Naive thymus-derived CD4-positive, alpha-beta T cell (primary cell): ENCODE measurements at regions not wholly inside any gene's neighbourhood (a gene's known extent, or its start where the extent isn't known, plus 50 kb on each side); places are given as distances from the start of the nearest gene placed in this dataset.

Experiments used
- ATAC-seq: fragments of 150-1000 bp; cut with Tn5 transposase; 2 replicates; pipeline ENCODE4 v1.10.0; 2021; ENCODE audit warnings: mild to moderate bottlenecking, moderate library complexity
- CTCF ChIA-PET: fragments of 350-600 bp; sonication (Branson Sonifier 250); formaldehyde crosslinking; loops from one replicate; lab custom pipeline; 2021; ENCODE audit warnings: antibody characterized with exemption; lab: Charles Lee
- POLR2A ChIA-PET: fragments of 350-600 bp; sonication (Branson Sonifier 250); formaldehyde crosslinking; loops from one replicate; lab custom pipeline; 2021; ENCODE audit warnings: antibody characterized with exemption, inconsistent platforms; lab: Charles Lee
- DNase-seq, 9 donors: peaks; one replicate each; pipeline versions ENCODE4 v3.0.0 to v3.0.0-alpha.2; 2020 to 2022; ENCODE audit warnings: mixed read lengths in 1 of 9
- H3K27ac ChIP-seq: one replicate; pipeline ENCODE4 v1.7.0; 2013; ENCODE audit warnings: mild to moderate bottlenecking, low read depth, low read length, moderate library complexity
- H3K27me3 ChIP-seq, 2 donors: one replicate each; pipeline ENCODE4 v1.7.0; 2013; ENCODE audit warnings: low read length in 2 of 2, mild to moderate bottlenecking in 2 of 2, moderate library complexity in 2 of 2; ENCODE audit not compliant: control insufficient read depth in 2 of 2, insufficient read depth in 2 of 2
- H3K36me3 ChIP-seq, 3 experiments: 1 replicate in 2 of 3; 2 replicates in 1 of 3; pipeline ENCODE4 v1.7.0; 2013; ENCODE audit warnings: low read length in 3 of 3, mild to moderate bottlenecking in 3 of 3, moderate library complexity in 1 of 3; ENCODE audit not compliant: insufficient read depth in 3 of 3, control insufficient read depth in 2 of 3
- H3K4me1 ChIP-seq, 2 donors: one replicate each; pipeline ENCODE4 v1.7.0; 2013; ENCODE audit warnings: low read length in 2 of 2, mild to moderate bottlenecking in 2 of 2, moderate library complexity in 1 of 2; ENCODE audit not compliant: control insufficient read depth in 2 of 2, insufficient read depth in 2 of 2
- H3K4me3 ChIP-seq: 2 replicates; pipeline ENCODE4 v1.7.0; 2013; ENCODE audit warnings: mild to moderate bottlenecking, low read length
- H3K9me3 ChIP-seq, 3 experiments: 1 replicate in 2 of 3; 2 replicates in 1 of 3; pipeline ENCODE4 v1.7.0; 2013; ENCODE audit warnings: low read length in 3 of 3; ENCODE audit not compliant: control insufficient read depth in 2 of 3
- H3K27ac Mint-ChIP-seq, 9 donors: one replicate each; pipeline ENCODE4 v1.8.0; 2020 to 2022; ENCODE audit warnings: mixed read lengths in 9 of 9, mild to moderate bottlenecking in 8 of 9, moderate library complexity in 5 of 9, inconsistent platforms in 2 of 9
- H3K27me3 Mint-ChIP-seq, 5 donors: one replicate each; pipeline ENCODE4 v1.8.0; 2021 to 2022; ENCODE audit warnings: mixed read lengths in 5 of 5, mild to moderate bottlenecking in 1 of 5
- H3K36me3 Mint-ChIP-seq, 5 donors: one replicate each; pipeline ENCODE4 v1.8.0; 2020 to 2022; ENCODE audit warnings: mixed read lengths in 5 of 5, mild to moderate bottlenecking in 3 of 5, inconsistent platforms in 1 of 5
- H3K4me1 Mint-ChIP-seq, 7 donors: one replicate each; pipeline ENCODE4 v1.8.0; 2020 to 2022; ENCODE audit warnings: mixed read lengths in 7 of 7, mild to moderate bottlenecking in 3 of 7, inconsistent platforms in 1 of 7
- H3K4me3 Mint-ChIP-seq, 10 donors: one replicate each; pipeline ENCODE4 v1.8.0; 2020 to 2022; ENCODE audit warnings: mild to moderate bottlenecking in 10 of 10, mixed read lengths in 10 of 10, moderate library complexity in 6 of 10, inconsistent platforms in 2 of 10
- H3K9me3 Mint-ChIP-seq, 11 donors: one replicate each; pipeline ENCODE4 v1.8.0; 2020 to 2022; ENCODE audit warnings: mixed read lengths in 11 of 11, mild to moderate bottlenecking in 4 of 11, inconsistent platforms in 1 of 11, moderate library complexity in 1 of 11
- intact Hi-C, 2 donors: fragments of 100-400 bp; cut with micrococcal nuclease; formaldehyde crosslinking; loops; one replicate each; pipeline ENCODE4 v1.15.1; 2023

GRCh38 chr7:47074702-47075153 lies 507.2 kb downstream of the TNS3 start:
- peaks cover 0 to 9% (median 0%) of the 10 kb centered on the region in 5 donors for H3K27me3 Mint-ChIP-seq
- no peaks in the 10 kb centered on the region for H3K4me1 ChIP-seq
- H3K4me1 Mint-ChIP-seq, result no peaks in the 10 kb centered on the region
- ChIA-PET POLR2A (no interaction called here), CTCF (no interaction called here)
- no peak overlapping the region for H3K27ac ChIP-seq
- H3K9me3 ChIP-seq, result no peaks in the 10 kb centered on the region
- no peaks in the 10 kb centered on the region for H3K36me3 Mint-ChIP-seq
- ATAC-seq (no peak), DNase-seq (no peak)
- intact Hi-C loops, result no loop called here
- no peaks in the 10 kb centered on the region for H3K27me3 ChIP-seq
- no peak overlapping the region for H3K27ac Mint-ChIP-seq
- H3K36me3 ChIP-seq, result no peaks in the 10 kb centered on the region
- H3K4me3 Mint-ChIP-seq, result no peak overlapping the region
- H3K9me3 Mint-ChIP-seq, result peaks cover 0 to 2% (median 0%) of the 10 kb centered on the region in 11 donors
- H3K4me3 ChIP-seq, result no peak overlapping the region

GRCh38 chr7:47073284-47073683 lies 508.6 kb downstream of the TNS3 start:
- Histone ChIP-seq H3K4me3 (no peak overlapping the region), H3K9me3 (no peaks in the 10 kb centered on the region), H3K27me3 (no peaks in the 10 kb centered on the region), H3K27ac (no peak overlapping the region), H3K36me3 (no peaks in the 10 kb centered on the region), H3K4me1 (no peaks in the 10 kb centered on the region)
- ATAC-seq, result no peak
- H3K27ac Mint-ChIP-seq, result no peak overlapping the region
- POLR2A ChIA-PET, result no interaction called here
- intact Hi-C loops, result no loop called here
- H3K36me3 Mint-ChIP-seq, result no peaks in the 10 kb centered on the region
- H3K9me3 Mint-ChIP-seq, result peaks cover 0 to 2% (median 0%) of the 10 kb centered on the region in 11 donors
- no peak overlapping the region for H3K4me3 Mint-ChIP-seq
- no peaks in the 10 kb centered on the region for H3K4me1 Mint-ChIP-seq
- H3K27me3 Mint-ChIP-seq, result no peaks in the 10 kb centered on the region
- CTCF ChIA-PET, result no interaction called here
- no peak for DNase-seq

- intact Hi-C loops, result no loop called here
- Histone ChIP-seq H3K4me1 (no peaks in the 10 kb centered on the region), H3K9me3 (no peaks in the 10 kb centered on the region), H3K27ac (no peak overlapping the region), H3K4me3 (no peak overlapping the region), H3K36me3 (no peaks in the 10 kb centered on the region), H3K27me3 (no peaks in the 10 kb centered on the region)
- CTCF ChIA-PET, result no interaction called here
- ATAC-seq (no peak), DNase-seq (no peak)
- POLR2A ChIA-PET, result no interaction called here
- Mint-ChIP-seq H3K9me3 (peaks cover 0 to 4% (median 0%) of the 10 kb centered on the region in 11 donors), H3K27ac (no peak overlapping the region), H3K27me3 (peaks cover 0 to under 1% (median 0%) of the 10 kb centered on the region in 5 donors), H3K4me1 (no peaks in the 10 kb centered on the region), H3K4me3 (no peak overlapping the region), H3K36me3 (no peaks in the 10 kb centered on the region)
Measured at GRCh38 chr7:47071866-47072265, 510.0 kb downstream of the TNS3 start.

GRCh38 chr7:47069385-47070076 lies 512.4 kb downstream of the TNS3 start:
- Mint-ChIP-seq H3K9me3 (peaks cover 0 to 13% (median 0%) of the 10 kb centered on the region in 11 donors), H3K27ac (no peak overlapping the region), H3K36me3 (no peaks in the 10 kb centered on the region), H3K27me3 (peaks cover 0 to 18% (median 6%) of the 10 kb centered on the region in 5 donors), H3K4me3 (no peak overlapping the region), H3K4me1 (no peaks in the 10 kb centered on the region)
- Histone ChIP-seq H3K4me1 (no peaks in the 10 kb centered on the region), H3K27me3 (no peaks in the 10 kb centered on the region), H3K36me3 (no peaks in the 10 kb centered on the region), H3K9me3 (no peaks in the 10 kb centered on the region), H3K27ac (no peak overlapping the region), H3K4me3 (no peak overlapping the region)
- ChIA-PET CTCF (no interaction called here), POLR2A (no interaction called here)
- ATAC-seq (no peak), DNase-seq (no peak)
- intact Hi-C loops, result no loop called here

- H3K9me3 ChIP-seq, result no peaks in the 10 kb centered on the region
- no peaks in the 10 kb centered on the region for H3K36me3 Mint-ChIP-seq
- no peak overlapping the region for H3K4me3 ChIP-seq
- no peaks in the 10 kb centered on the region for H3K4me1 Mint-ChIP-seq
- no peaks in the 10 kb centered on the region for H3K27me3 ChIP-seq
- no peak for ATAC-seq
- H3K36me3 ChIP-seq, result no peaks in the 10 kb centered on the region
- no peak for DNase-seq
- H3K4me3 Mint-ChIP-seq, result no peak overlapping the region
- H3K4me1 ChIP-seq, result no peaks in the 10 kb centered on the region
- H3K27ac Mint-ChIP-seq, result no peak overlapping the region
- H3K9me3 Mint-ChIP-seq, result peaks cover 0 to 13% (median 0%) of the 10 kb centered on the region in 11 donors
- H3K27ac ChIP-seq, result no peak overlapping the region
- peaks cover 0 to 24% (median 6%) of the 10 kb centered on the region in 5 donors for H3K27me3 Mint-ChIP-seq
- ChIA-PET CTCF (interaction anchor here (0.6 kb wide), 1 partner anchor 1277 kb away, joined by 3 read pairs; no protein-coding TSS in a partner anchor), POLR2A (no interaction called here)
- intact Hi-C loops, result no loop called here
Measured at GRCh38 chr7:47066976-47067614, 514.8 kb downstream of the TNS3 start.

- Mint-ChIP-seq H3K27me3 (peaks cover 2 to 18% (median 12%) of the 10 kb centered on the region in 5 donors), H3K27ac (no peak overlapping the region), H3K9me3 (peaks cover 2 to 17% (median 7%) of the 10 kb centered on the region in 11 donors), H3K4me3 (no peak overlapping the region), H3K4me1 (no peaks in the 10 kb centered on the region), H3K36me3 (peaks cover 0 to 5% (median 0%) of the 10 kb centered on the region in 5 donors)
- no peaks in the 10 kb centered on the region for H3K9me3 ChIP-seq
- no peaks in the 10 kb centered on the region for H3K27me3 ChIP-seq
- DNase-seq, result no peak
- no peaks in the 10 kb centered on the region for H3K36me3 ChIP-seq
- no peaks in the 10 kb centered on the region for H3K4me1 ChIP-seq
- no peak for ATAC-seq
- ChIA-PET POLR2A (no interaction called here), CTCF (no interaction called here)
- no peak overlapping the region for H3K4me3 ChIP-seq
- intact Hi-C loops, result no loop called here
- no peak overlapping the region for H3K27ac ChIP-seq
Measured at GRCh38 chr7:47056731-47057130, 525.2 kb downstream of the TNS3 start.
